Hematopoietic multipotent progenitor cell treated with erythropoietin and hydrocortisone succinate and interleukin-3 and kit ligand, for 17 days (in vitro differentiated cells): ENCODE measurements at regions not wholly inside any gene's neighbourhood (a gene's known extent, or its start where the extent isn't known, plus 50 kb on each side); places are given as distances from the start of the nearest gene placed in this dataset.

Source experiments
- DNase-seq: peaks from one replicate; pipeline ENCODE4 v3.0.0-alpha.2; 2015; ENCODE audit warnings: low spot score

GRCh38 chr9:107644733-107645463 lies 155.3 kb upstream of the KLF4 start:
- no peak for DNase-seq

- no peak for DNase-seq
Observed at GRCh38 chr9:107639426-107639825, 149.9 kb upstream of the KLF4 start.

- DNase-seq, result no peak
Observed at GRCh38 chr9:107638521-107639310, 149.1 kb upstream of the KLF4 start.

GRCh38 chr9:107637421-107638420 lies 148.2 kb upstream of the KLF4 start:
- DNase-seq, result no peak

- DNase-seq, result no peak
Observed at GRCh38 chr9:107636571-107637381, 147.2 kb upstream of the KLF4 start.

- no peak for DNase-seq
Observed at GRCh38 chr9:107635803-107636174, 146.2 kb upstream of the KLF4 start.

- DNase-seq, result no peak
Observed at GRCh38 chr9:107635101-107635802, 145.7 kb upstream of the KLF4 start.

GRCh38 chr9:107633406-107633805 lies 143.8 kb upstream of the KLF4 start:
- no peak for DNase-seq

- DNase-seq, result no peak
Observed at GRCh38 chr9:107632661-107633060, 143.1 kb upstream of the KLF4 start.

GRCh38 chr9:107632216-107632615 lies 142.6 kb upstream of the KLF4 start:
- DNase-seq, result no peak

GRCh38 chr9:107631788-107632187 lies 142.2 kb upstream of the KLF4 start:
- DNase-seq, result no peak

- no peak for DNase-seq
Observed at GRCh38 chr9:107630156-107630555, 140.6 kb upstream of the KLF4 start.

GRCh38 chr9:107628444-107628843 lies 138.9 kb upstream of the KLF4 start:
- DNase-seq, result no peak

GRCh38 chr9:107627781-107628180 lies 138.2 kb upstream of the KLF4 start:
- DNase-seq, result no peak

- no peak for DNase-seq
Observed at GRCh38 chr9:107626118-107626517, 136.5 kb upstream of the KLF4 start.

- DNase-seq, result no peak
Observed at GRCh38 chr9:107625383-107625984, 135.9 kb upstream of the KLF4 start.

- no peak for DNase-seq
Observed at GRCh38 chr9:107624234-107624948, 134.8 kb upstream of the KLF4 start.

- DNase-seq, result no peak
Observed at GRCh38 chr9:107621436-107621835, 131.9 kb upstream of the KLF4 start.

GRCh38 chr9:107620801-107621200 lies 131.2 kb upstream of the KLF4 start:
- no peak for DNase-seq

GRCh38 chr9:107620236-107620635 lies 130.7 kb upstream of the KLF4 start:
- DNase-seq, result no peak
